Prostate gland (tissue), 2 donors: ENCODE measurements at regions not wholly inside any gene's neighbourhood (a gene's known extent, or its start where the extent isn't known, plus 50 kb on each side); places are given as distances from the start of the nearest gene placed in this dataset.

Source experiments
- CTCF ChIP-seq, 4 experiments: fragments of 200-600 bp in 2 of 4; fragments of 450-650 bp in 2 of 4; sonication (generic) in 2 of 4; IDR thresholded peaks; 1 replicate in 3 of 4; 2 replicates in 1 of 4; pipeline ENCODE4 v1.5.1; 2016 to 2019; ENCODE audit warnings: antibody characterized with exemption in 4 of 4, mild to moderate bottlenecking in 2 of 4, moderate library complexity in 2 of 4
- POLR2A ChIP-seq: fragments of 450-650 bp; IDR thresholded peaks from one replicate; pipeline ENCODE4 v1.6.1; 2016; ENCODE audit warnings: antibody characterized with exemption, mild to moderate bottlenecking
- POLR2AphosphoS5 ChIP-seq: sonication (generic); formaldehyde crosslinking; IDR thresholded peaks from one replicate; pipeline ENCODE4 v1.6.1; 2017; ENCODE audit warnings: antibody characterized with exemption

- no peak for TF ChIP-seq CTCF (IDR thresholded peaks at IDR 0.05)
- no peak for TF ChIP-seq POLR2AphosphoS5
- TF ChIP-seq POLR2A = no peak
Observed at GRCh38 chr17:31623990-31624389, 232.5 kb downstream of the RAB11FIP4 start.
